Stimulated activated CD4-positive, alpha-beta T cell treated with anti-CD3 and anti-CD28 coated beads, Interleukin-15, amount 100 ng/mL, for 24 hours (primary cell): ENCODE measurements at regions not wholly inside any gene's neighbourhood (a gene's known extent, or its start where the extent isn't known, plus 50 kb on each side); places are given as distances from the start of the nearest gene placed in this dataset.

ENCODE experiments used
- DNase-seq: peaks from one replicate; pipeline ENCODE4 v3.0.0-alpha.2; 2020

GRCh38 chr2:153189091-153189888 is 289.3 kb downstream of the RPRM start:
- DNase-seq = no peak

- no peak for DNase-seq
Observed at GRCh38 chr2:153179808-153180207, 298.8 kb downstream of the RPRM start.

GRCh38 chr2:153169609-153170008 is 309.0 kb downstream of the RPRM start:
- DNase-seq = no peak

- no peak for DNase-seq
Observed at GRCh38 chr2:153165021-153165420, 313.5 kb downstream of the RPRM start.

GRCh38 chr2:153163055-153163454 is 315.5 kb downstream of the RPRM start:
- peak; percentile 3 for DNase-seq

- DNase-seq = no peak
Observed at GRCh38 chr2:153156743-153157142, 321.8 kb downstream of the RPRM start.

- no peak for DNase-seq
Observed at GRCh38 chr2:153152036-153152435, 326.5 kb downstream of the RPRM start.

GRCh38 chr2:153145470-153145978 is 333.0 kb downstream of the RPRM start:
- no peak for DNase-seq

- DNase-seq = no peak
Observed at GRCh38 chr2:153143540-153143939, 335.0 kb downstream of the RPRM start.

- DNase-seq = no peak
Observed at GRCh38 chr2:153140498-153140897, 338.1 kb downstream of the RPRM start.

GRCh38 chr2:153138651-153139375 is 339.7 kb downstream of the RPRM start:
- DNase-seq = no peak

GRCh38 chr2:153136216-153136615 is 342.3 kb downstream of the RPRM start:
- DNase-seq = no peak

GRCh38 chr2:153134725-153135124 is 343.8 kb downstream of the RPRM start:
- no peak for DNase-seq

GRCh38 chr2:153133716-153134115 is 344.8 kb downstream of the RPRM start:
- no peak for DNase-seq

- no peak for DNase-seq
Observed at GRCh38 chr2:153132418-153132817, 346.1 kb downstream of the RPRM start.

GRCh38 chr2:153115141-153115540 is 363.4 kb downstream of the RPRM start:
- DNase-seq = no peak

GRCh38 chr2:153110486-153110885 is 368.1 kb downstream of the RPRM start:
- DNase-seq = no peak

GRCh38 chr2:153109793-153110192 is 368.8 kb downstream of the RPRM start:
- DNase-seq = no peak

- DNase-seq = no peak
Observed at GRCh38 chr2:153106802-153107477, 371.6 kb downstream of the RPRM start.

- DNase-seq = no peak
Observed at GRCh38 chr2:153105829-153106578, 372.6 kb downstream of the RPRM start.

GRCh38 chr2:153101187-153101586 is 377.4 kb downstream of the RPRM start:
- DNase-seq = no peak

- DNase-seq = no peak
Observed at GRCh38 chr2:153100151-153100550, 378.4 kb downstream of the RPRM start.

- no peak for DNase-seq
Observed at GRCh38 chr2:153098073-153098472, 379.7 kb downstream of the ARL6IP6 start.
